ENCODE measurements at regions not wholly inside any gene's neighbourhood (a gene's known extent, or its start where the extent isn't known, plus 50 kb on each side); places are given as distances from the start of the nearest gene placed in this dataset.
A peak's percentile ranks its signal among the peaks of the same experiment; 100 is the strongest.

GRCh38 chr10:83580373-83581012 lies 558.8 kb upstream of the GHITM start:
- H3K4me3 ChIP-seq (ENCODE audit: low read depth, low read length) = no peak overlapping the region
- TF ChIP-seq, protein P1, sequence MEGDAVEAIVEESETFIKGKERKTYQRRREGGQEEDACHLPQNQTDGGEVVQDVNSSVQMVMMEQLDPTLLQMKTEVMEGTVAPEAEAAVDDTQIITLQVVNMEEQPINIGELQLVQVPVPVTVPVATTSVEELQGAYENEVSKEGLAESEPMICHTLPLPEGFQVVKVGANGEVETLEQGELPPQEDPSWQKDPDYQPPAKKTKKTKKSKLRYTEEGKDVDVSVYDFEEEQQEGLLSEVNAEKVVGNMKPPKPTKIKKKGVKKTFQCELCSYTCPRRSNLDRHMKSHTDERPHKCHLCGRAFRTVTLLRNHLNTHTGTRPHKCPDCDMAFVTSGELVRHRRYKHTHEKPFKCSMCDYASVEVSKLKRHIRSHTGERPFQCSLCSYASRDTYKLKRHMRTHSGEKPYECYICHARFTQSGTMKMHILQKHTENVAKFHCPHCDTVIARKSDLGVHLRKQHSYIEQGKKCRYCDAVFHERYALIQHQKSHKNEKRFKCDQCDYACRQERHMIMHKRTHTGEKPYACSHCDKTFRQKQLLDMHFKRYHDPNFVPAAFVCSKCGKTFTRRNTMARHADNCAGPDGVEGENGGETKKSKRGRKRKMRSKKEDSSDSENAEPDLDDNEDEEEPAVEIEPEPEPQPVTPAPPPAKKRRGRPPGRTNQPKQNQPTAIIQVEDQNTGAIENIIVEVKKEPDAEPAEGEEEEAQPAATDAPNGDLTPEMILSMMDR (IDR thresholded peaks at IDR 0.05; ENCODE audit: control insufficient read depth, extremely low read depth, insufficient read depth) = no peak
- no peak for DNase-seq (ENCODE audit: low read depth)

DNA sequence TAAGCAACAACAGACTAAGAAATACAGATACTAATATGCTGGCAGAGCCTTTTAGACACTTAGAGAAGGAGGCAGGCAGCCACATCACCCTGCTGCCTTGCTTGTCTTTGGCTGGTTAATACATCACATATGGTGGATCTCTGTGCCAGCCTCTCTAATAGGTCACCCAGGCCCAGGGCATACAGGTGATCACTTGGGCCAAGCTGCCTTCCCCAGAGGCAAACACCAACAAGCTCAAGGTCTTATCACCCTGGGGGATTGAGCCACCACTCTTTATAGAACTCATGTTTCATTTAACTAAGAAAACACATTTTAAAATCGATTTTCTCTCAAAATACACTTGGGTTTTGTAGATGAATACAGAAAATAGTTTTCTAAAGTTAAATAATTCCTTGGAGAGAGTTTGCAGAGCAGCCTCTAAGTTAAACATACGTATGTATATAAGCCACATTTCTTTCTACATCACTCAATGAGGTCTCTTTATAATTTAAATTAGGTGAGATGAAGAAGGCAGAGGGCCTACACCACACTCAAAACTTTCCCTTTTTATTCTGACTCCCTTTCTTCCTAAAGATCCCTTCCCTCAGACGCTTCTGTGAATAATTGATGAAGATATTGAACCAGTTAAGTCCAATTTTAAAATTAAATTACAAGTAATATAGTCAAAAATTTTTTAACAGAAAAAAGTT lies 556.8 kb upstream of the GHITM start:
- DNase-seq (ENCODE audit: low read depth) = no peak
- TF ChIP-seq, protein P1 (IDR thresholded peaks at IDR 0.05; ENCODE audit: control insufficient read depth, extremely low read depth, insufficient read depth) = no peak
- no peak overlapping the region for H3K4me3 ChIP-seq (ENCODE audit: low read depth, low read length)

- DNase-seq (ENCODE audit: low read depth) = no peak
- H3K4me3 ChIP-seq (ENCODE audit: low read depth, low read length) = no peak overlapping the region
- TF ChIP-seq, protein P1 (IDR thresholded peaks at IDR 0.05; ENCODE audit: control insufficient read depth, extremely low read depth, insufficient read depth) = no peak
These were observed 553.6 kb upstream of the GHITM start for GRCh38 chr10:83585686-83586085.

- DNase-seq (ENCODE audit: low read depth) = no peak
- TF ChIP-seq, protein P1 (IDR thresholded peaks at IDR 0.05; ENCODE audit: control insufficient read depth, extremely low read depth, insufficient read depth) = no peak
These were observed 546.9 kb upstream of the GHITM start for GRCh38 chr10:83592337-83592935.

DNA sequence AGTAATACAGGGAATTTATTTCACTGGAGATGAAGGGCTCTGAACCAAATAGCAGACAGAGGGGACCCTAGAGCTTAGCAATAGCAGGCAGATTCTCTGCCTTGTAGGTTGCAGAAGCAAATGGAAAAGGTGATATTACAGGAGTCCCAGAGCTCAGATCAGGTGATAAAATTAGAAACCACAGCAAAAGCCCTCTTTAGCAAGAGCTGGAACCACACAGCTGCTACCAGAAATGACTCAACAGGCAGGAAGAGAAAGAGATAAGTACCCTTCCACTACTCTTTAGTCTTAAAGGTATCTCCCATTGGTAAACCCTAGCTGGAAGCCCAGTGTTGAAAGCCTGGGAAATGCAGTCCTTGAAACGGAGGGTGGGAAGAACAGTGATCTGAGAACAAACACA lies 535.6 kb upstream of the GHITM start:
- no peak for DNase-seq (ENCODE audit: low read depth)
- TF ChIP-seq, protein P1 (IDR thresholded peaks at IDR 0.05; ENCODE audit: control insufficient read depth, extremely low read depth, insufficient read depth) = no peak
- no peak overlapping the region for H3K4me3 ChIP-seq (ENCODE audit: low read depth, low read length)

More at GRCh38 chr10:83592337-83592935, 546.9 kb upstream of the GHITM start:
- no peak overlapping the region for H3K4me3 ChIP-seq (ENCODE audit: low read depth, low read length)

DNA sequence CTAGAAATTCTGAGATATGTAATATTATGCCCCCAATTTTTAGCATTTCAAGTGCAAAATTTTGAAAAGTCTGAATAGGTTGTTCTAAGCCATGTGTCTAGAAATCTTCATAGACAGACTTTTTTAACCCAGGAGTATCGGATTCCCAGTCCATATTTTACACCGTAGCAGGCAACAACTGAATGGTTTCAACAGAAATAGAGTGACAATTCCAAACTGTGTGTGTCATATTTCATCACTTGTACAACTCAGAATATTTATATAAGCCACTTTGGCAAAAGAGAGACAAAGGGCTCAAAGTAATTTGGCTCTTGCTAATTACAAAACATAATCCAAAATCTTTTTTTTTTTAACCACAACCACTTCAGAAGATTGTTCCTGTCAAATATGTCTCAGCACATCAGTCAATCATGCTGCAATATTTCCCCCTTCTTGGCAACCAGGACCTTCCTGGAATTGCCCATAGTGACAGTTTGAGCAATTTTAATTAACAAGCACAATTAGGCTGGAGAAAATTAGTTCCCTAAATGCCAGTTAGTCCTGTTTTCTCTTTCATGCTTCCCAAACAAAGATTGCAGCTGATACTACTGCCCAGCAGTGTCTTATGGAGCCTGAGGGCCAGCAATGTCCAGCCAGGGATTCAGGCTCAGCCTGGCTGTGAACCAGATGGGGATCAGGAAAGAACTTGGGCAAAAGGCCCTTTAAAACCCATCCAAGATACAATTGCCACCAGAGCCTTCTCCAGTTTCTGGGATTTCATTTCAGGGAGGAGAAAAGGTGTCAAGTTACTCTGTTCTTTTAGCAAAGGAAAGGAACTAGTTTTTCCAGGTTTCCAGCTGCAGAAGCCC lies 533.3 kb upstream of the GHITM start:
- H3K4me3 ChIP-seq (ENCODE audit: low read depth, low read length) = no peak overlapping the region
- TF ChIP-seq, protein P1 (IDR thresholded peaks at IDR 0.05; ENCODE audit: control insufficient read depth, extremely low read depth, insufficient read depth) = no peak
- DNase-seq (ENCODE audit: low read depth) = peak; percentile 49
